ENCODE measurements at regions not wholly inside any gene's neighbourhood (a gene's known extent, or its start where the extent isn't known, plus 50 kb on each side); places are given as distances from the start of the nearest gene placed in this dataset.

GRCh38 chr10:43760514-43760913 lies 111.8 kb upstream of the ZNF32 start:
- no peak for DNase-seq (ENCODE audit: low spot score)
- no peaks in the 10 kb centered on the region for H3K9me3 ChIP-seq
- H3K27me3 ChIP-seq (replicated peaks; ENCODE audit: insufficient read depth), result no peaks in the 10 kb centered on the region
- intact Hi-C loops (cut with DNase I), result no loop called here
- no peaks in the 10 kb centered on the region for H3K36me3 ChIP-seq
- WGBS, result 92% methylated on average over 10 of the region's 10 CpGs
- no peak for TF ChIP-seq POLR2A (IDR thresholded peaks at IDR 0.05)
- no peak for TF ChIP-seq POLR2AphosphoS5 (IDR thresholded peaks at IDR 0.05)
- no peak overlapping the region for H3K4me3 ChIP-seq
- H3K27ac ChIP-seq, result no peak overlapping the region
- no peaks in the 10 kb centered on the region for H3K4me1 ChIP-seq (replicated peaks)

GRCh38 chr10:43759216-43759615 lies 110.5 kb upstream of the ZNF32 start:
- TF ChIP-seq CTCF (IDR thresholded peaks at IDR 0.05) (no peak), POLR2A (IDR thresholded peaks at IDR 0.05) (no peak), POLR2AphosphoS5 (IDR thresholded peaks at IDR 0.05) (no peak)
- no peak for DNase-seq (ENCODE audit: low spot score)
- Histone ChIP-seq H3K4me1 (replicated peaks) (no peaks in the 10 kb centered on the region), H3K36me3 (no peaks in the 10 kb centered on the region), H3K27me3 (replicated peaks; ENCODE audit: insufficient read depth) (no peaks in the 10 kb centered on the region), H3K4me3 (no peak overlapping the region), H3K27ac (no peak overlapping the region), H3K9me3 (no peaks in the 10 kb centered on the region)
- 89% methylated on average over 5 of the region's 5 CpGs for WGBS
- intact Hi-C loops (cut with DNase I), result no loop called here

- intact Hi-C loops (cut with DNase I), result no loop called here
- Histone ChIP-seq H3K27me3 (replicated peaks; ENCODE audit: insufficient read depth) (no peaks in the 10 kb centered on the region), H3K36me3 (no peaks in the 10 kb centered on the region), H3K9me3 (no peaks in the 10 kb centered on the region), H3K4me1 (replicated peaks) (no peaks in the 10 kb centered on the region), H3K27ac (no peak overlapping the region), H3K4me3 (no peak overlapping the region)
- TF ChIP-seq CTCF (IDR thresholded peaks at IDR 0.05), result no peak
- TF ChIP-seq POLR2AphosphoS5 (IDR thresholded peaks at IDR 0.05), result no peak
- TF ChIP-seq POLR2A (IDR thresholded peaks at IDR 0.05), result no peak
- DNase-seq (ENCODE audit: low spot score), result no peak
- WGBS, result 49% methylated on average over 3 of the region's 3 CpGs
Observed at GRCh38 chr10:43756341-43756740, 107.7 kb upstream of the ZNF32 start.

- WGBS, result 85% methylated on average over 8 of the region's 8 CpGs
- intact Hi-C loops (cut with DNase I), result no loop called here
Observed at GRCh38 chr10:43754569-43755260, 106.0 kb upstream of the ZNF32 start.

GRCh38 chr10:43753397-43754061 lies 104.8 kb upstream of the ZNF32 start:
- WGBS, result 86% methylated on average over 18 of the region's 18 CpGs
- TF ChIP-seq POLR2A (IDR thresholded peaks at IDR 0.05) (no peak), POLR2AphosphoS5 (IDR thresholded peaks at IDR 0.05) (no peak), CTCF (IDR thresholded peaks at IDR 0.05) (no peak)
- no peaks in the 10 kb centered on the region for H3K27me3 ChIP-seq (replicated peaks; ENCODE audit: insufficient read depth)

More at GRCh38 chr10:43754569-43755260, 106.0 kb upstream of the ZNF32 start:
- no peak for TF ChIP-seq POLR2A (IDR thresholded peaks at IDR 0.05)
- TF ChIP-seq CTCF (IDR thresholded peaks at IDR 0.05), result no peak
- TF ChIP-seq POLR2AphosphoS5 (IDR thresholded peaks at IDR 0.05), result no peak
- Histone ChIP-seq H3K4me3 (no peak overlapping the region), H3K4me1 (replicated peaks) (no peaks in the 10 kb centered on the region), H3K27me3 (replicated peaks; ENCODE audit: insufficient read depth) (no peaks in the 10 kb centered on the region), H3K9me3 (no peaks in the 10 kb centered on the region), H3K27ac (no peak overlapping the region), H3K36me3 (no peaks in the 10 kb centered on the region)
- DNase-seq (ENCODE audit: low spot score), result no peak

More at GRCh38 chr10:43753397-43754061, 104.8 kb upstream of the ZNF32 start:
- Histone ChIP-seq H3K36me3 (no peaks in the 10 kb centered on the region), H3K27ac (no peak overlapping the region), H3K9me3 (no peaks in the 10 kb centered on the region), H3K4me1 (replicated peaks) (no peaks in the 10 kb centered on the region), H3K4me3 (no peak overlapping the region)
- no peak for DNase-seq (ENCODE audit: low spot score)
- intact Hi-C loops (cut with DNase I), result no loop called here
